ENCODE measurements at regions not wholly inside any gene's neighbourhood (a gene's known extent, or its start where the extent isn't known, plus 50 kb on each side); places are given as distances from the start of the nearest gene placed in this dataset.

- TF ChIP-seq GLIS3 (CRISPR knock-in tag; IDR thresholded peaks at IDR 0.05) (no peak), CREB5 (CRISPR knock-in tag; IDR thresholded peaks at IDR 0.05; ENCODE audit: low read depth) (no peak), ESRRG (CRISPR knock-in tag; IDR thresholded peaks at IDR 0.05) (no peak), ARNTL (CRISPR knock-in tag; IDR thresholded peaks at IDR 0.05; ENCODE audit: borderline replicate concordance, low read depth) (no peak), POU6F1 (CRISPR knock-in tag; IDR thresholded peaks at IDR 0.05; ENCODE audit: borderline replicate concordance, low read depth) (no peak), PATZ1 (CRISPR knock-in tag; IDR thresholded peaks at IDR 0.05; ENCODE audit: borderline replicate concordance) (no peak)
Measured at GRCh38 chr5:135710045-135710675, 124.3 kb upstream of the SLC25A48 start.

Data from SK-N-SH treated with all-trans-retinoic acid at 6 μM for 48 hours (cell line).